Endodermal cell (in vitro differentiated cells): ENCODE measurements at regions not wholly inside any gene's neighbourhood (a gene's known extent, or its start where the extent isn't known, plus 50 kb on each side); places are given as distances from the start of the nearest gene placed in this dataset.

Experiments used
- DNase-seq: peaks from one replicate; pipeline ENCODE4 v3.0.0-alpha.2; 2017
- H3K27ac ChIP-seq: 2 replicates; pipeline ENCODE4 v1.5.1; 2013; ENCODE audit warnings: mild to moderate bottlenecking, low read depth, low read length, moderate library complexity
- H3K27me3 ChIP-seq: 2 replicates; pipeline ENCODE4 v1.6.1; 2013; ENCODE audit warnings: mild to moderate bottlenecking, low read length, moderate library complexity; ENCODE audit not compliant: insufficient read depth, control insufficient read depth, poor library complexity, severe bottlenecking
- H3K36me3 ChIP-seq: 2 replicates; pipeline ENCODE4 v1.7.0; 2013; ENCODE audit warnings: mild to moderate bottlenecking, low read length, moderate library complexity; ENCODE audit not compliant: control insufficient read depth, insufficient read depth
- H3K4me1 ChIP-seq: one replicate; pipeline ENCODE4 v1.7.0; 2013; ENCODE audit warnings: low read length; ENCODE audit not compliant: control insufficient read depth, insufficient read depth
- H3K4me3 ChIP-seq: 2 replicates; pipeline ENCODE4 v1.5.1; 2013; ENCODE audit warnings: mild to moderate bottlenecking, low read length, moderate library complexity
- H3K9ac ChIP-seq: 2 replicates; pipeline ENCODE4 v1.6.1; 2013; ENCODE audit warnings: mild to moderate bottlenecking, low read length, moderate library complexity; ENCODE audit not compliant: poor library complexity, severe bottlenecking; ENCODE audit errors: extremely low read depth
- H3K9me3 ChIP-seq: 2 replicates; pipeline ENCODE4 v1.6.1; 2013; ENCODE audit warnings: mild to moderate bottlenecking, low read length, moderate library complexity; ENCODE audit not compliant: control insufficient read depth
- H3K27ac Mint-ChIP-seq: 2 replicates; pipeline ENCODE4 v1.8.0; 2020; ENCODE audit warnings: mixed read lengths
- H3K27me3 Mint-ChIP-seq: 2 replicates; pipeline ENCODE4 v1.8.0; 2021; ENCODE audit warnings: mild to moderate bottlenecking, mixed read lengths; ENCODE audit not compliant: insufficient read depth
- H3K36me3 Mint-ChIP-seq: 2 replicates; pipeline ENCODE4 v1.8.0; 2020; ENCODE audit warnings: low read depth, mixed read lengths
- H3K4me1 Mint-ChIP-seq: 2 replicates; pipeline ENCODE4 v1.8.0; 2020; ENCODE audit warnings: mixed read lengths
- H3K4me3 Mint-ChIP-seq: 2 replicates; pipeline ENCODE4 v1.8.0; 2020; ENCODE audit warnings: mild to moderate bottlenecking, moderate library complexity, mixed read lengths
- H3K9me3 Mint-ChIP-seq: 2 replicates; pipeline ENCODE4 v1.8.0; 2020; ENCODE audit warnings: mild to moderate bottlenecking, mixed read lengths
- CTCF ChIP-seq: fragments of 200-600 bp; sonication (generic); conservative IDR thresholded peaks from 2 replicates; pipeline ENCODE4 v1.5.0; 2021; ENCODE audit warnings: antibody characterized with exemption, mild to moderate bottlenecking
- WGBS, 2 experiments: methylation state at CpG; one replicate each; pipeline versions ENCODE4 v1.1.5 to v1.1.7; 2013; ENCODE audit warnings: missing lambda C conversion rate in 2 of 2, mixed read lengths in 1 of 2; ENCODE audit not compliant: insufficient coverage in 1 of 2, insufficient read length in 1 of 2; 5-methylcytosine and 5-hydroxymethylcytosine counted together

GRCh38 chr6:165181951-165182414 lies 127.4 kb downstream of the C6orf118 start:
- no peaks in the 10 kb centered on the region for H3K36me3 ChIP-seq
- no peak overlapping the region for H3K27ac Mint-ChIP-seq
- no peak overlapping the region for H3K4me3 ChIP-seq
- H3K27me3 Mint-ChIP-seq, result no peaks in the 10 kb centered on the region
- H3K9ac ChIP-seq, result no peak overlapping the region
- no peak overlapping the region for H3K27ac ChIP-seq
- no peaks in the 10 kb centered on the region for H3K4me1 Mint-ChIP-seq
- peaks cover 9% of the 10 kb centered on the region for H3K9me3 Mint-ChIP-seq
- no peak for TF ChIP-seq CTCF
- H3K27me3 ChIP-seq, result no peaks in the 10 kb centered on the region
- no peaks in the 10 kb centered on the region for H3K36me3 Mint-ChIP-seq
- 92 to 100% methylated on average over 1 to 6 of the region's 6 CpGs for WGBS, 2 experiments
- DNase-seq, result no peak
- H3K4me3 Mint-ChIP-seq, result no peak overlapping the region
- H3K9me3 ChIP-seq, result peaks cover 7% of the 10 kb centered on the region
- H3K4me1 ChIP-seq, result no peaks in the 10 kb centered on the region

- Histone ChIP-seq H3K36me3 (no peaks in the 10 kb centered on the region), H3K27ac (no peak overlapping the region), H3K9ac (no peak overlapping the region), H3K4me3 (no peak overlapping the region), H3K9me3 (peaks cover 7% of the 10 kb centered on the region), H3K4me1 (no peaks in the 10 kb centered on the region), H3K27me3 (no peaks in the 10 kb centered on the region)
- no peak for TF ChIP-seq CTCF
- no peak for DNase-seq
- no peaks in the 10 kb centered on the region for H3K36me3 Mint-ChIP-seq
- no peaks in the 10 kb centered on the region for H3K27me3 Mint-ChIP-seq
- 83% methylated on average over 1 of the region's 1 CpG; no CpG with 5 or more reads in 1 of the 2 experiments for WGBS, 2 experiments
- H3K4me3 Mint-ChIP-seq, result no peak overlapping the region
- H3K4me1 Mint-ChIP-seq, result no peaks in the 10 kb centered on the region
- no peak overlapping the region for H3K27ac Mint-ChIP-seq
- H3K9me3 Mint-ChIP-seq, result peaks cover 11% of the 10 kb centered on the region
Measured at GRCh38 chr6:165178056-165178455, 131.3 kb downstream of the C6orf118 start.

- 80 to 85% methylated on average over 1 to 4 of the region's 4 CpGs for WGBS, 2 experiments
- H3K27ac ChIP-seq, result no peak overlapping the region
- DNase-seq, result no peak
- H3K27ac Mint-ChIP-seq, result no peak overlapping the region
- no peak for TF ChIP-seq CTCF
- H3K4me3 ChIP-seq, result no peak overlapping the region
- H3K9me3 ChIP-seq, result no peaks in the 10 kb centered on the region
- H3K36me3 ChIP-seq, result no peaks in the 10 kb centered on the region
- H3K4me1 ChIP-seq, result no peaks in the 10 kb centered on the region
- no peaks in the 10 kb centered on the region for H3K27me3 Mint-ChIP-seq
- no peak overlapping the region for H3K9ac ChIP-seq
- H3K9me3 Mint-ChIP-seq, result peaks cover 6% of the 10 kb centered on the region
- H3K4me1 Mint-ChIP-seq, result no peaks in the 10 kb centered on the region
- H3K36me3 Mint-ChIP-seq, result no peaks in the 10 kb centered on the region
- no peaks in the 10 kb centered on the region for H3K27me3 ChIP-seq
- H3K4me3 Mint-ChIP-seq, result no peak overlapping the region
Measured at GRCh38 chr6:165173484-165173883, 135.9 kb downstream of the C6orf118 start.
